ENCODE measurements at regions not wholly inside any gene's neighbourhood (a gene's known extent, or its start where the extent isn't known, plus 50 kb on each side); places are given as distances from the start of the nearest gene placed in this dataset.

- TF ChIP-seq, protein P1, sequence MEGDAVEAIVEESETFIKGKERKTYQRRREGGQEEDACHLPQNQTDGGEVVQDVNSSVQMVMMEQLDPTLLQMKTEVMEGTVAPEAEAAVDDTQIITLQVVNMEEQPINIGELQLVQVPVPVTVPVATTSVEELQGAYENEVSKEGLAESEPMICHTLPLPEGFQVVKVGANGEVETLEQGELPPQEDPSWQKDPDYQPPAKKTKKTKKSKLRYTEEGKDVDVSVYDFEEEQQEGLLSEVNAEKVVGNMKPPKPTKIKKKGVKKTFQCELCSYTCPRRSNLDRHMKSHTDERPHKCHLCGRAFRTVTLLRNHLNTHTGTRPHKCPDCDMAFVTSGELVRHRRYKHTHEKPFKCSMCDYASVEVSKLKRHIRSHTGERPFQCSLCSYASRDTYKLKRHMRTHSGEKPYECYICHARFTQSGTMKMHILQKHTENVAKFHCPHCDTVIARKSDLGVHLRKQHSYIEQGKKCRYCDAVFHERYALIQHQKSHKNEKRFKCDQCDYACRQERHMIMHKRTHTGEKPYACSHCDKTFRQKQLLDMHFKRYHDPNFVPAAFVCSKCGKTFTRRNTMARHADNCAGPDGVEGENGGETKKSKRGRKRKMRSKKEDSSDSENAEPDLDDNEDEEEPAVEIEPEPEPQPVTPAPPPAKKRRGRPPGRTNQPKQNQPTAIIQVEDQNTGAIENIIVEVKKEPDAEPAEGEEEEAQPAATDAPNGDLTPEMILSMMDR (IDR thresholded peaks at IDR 0.05; ENCODE audit: low read depth, low read length, missing input control), result no peak
- TF ChIP-seq ZBTB33 (IDR thresholded peaks at IDR 0.05) (no peak), SP1 (IDR thresholded peaks at IDR 0.05) (no peak), YY1 (IDR thresholded peaks at IDR 0.05) (no peak), RAD21 (IDR thresholded peaks at IDR 0.05) (no peak), GABPA (IDR thresholded peaks at IDR 0.05 in 1 of 2, conservative IDR thresholded peaks at IDR 0.05 in 1 of 2) (no peak), TAF1 (conservative IDR thresholded peaks at IDR 0.05) (no peak), MAX (IDR thresholded peaks at IDR 0.05) (no peak)
- TF ChIP-seq, protein P2, sequence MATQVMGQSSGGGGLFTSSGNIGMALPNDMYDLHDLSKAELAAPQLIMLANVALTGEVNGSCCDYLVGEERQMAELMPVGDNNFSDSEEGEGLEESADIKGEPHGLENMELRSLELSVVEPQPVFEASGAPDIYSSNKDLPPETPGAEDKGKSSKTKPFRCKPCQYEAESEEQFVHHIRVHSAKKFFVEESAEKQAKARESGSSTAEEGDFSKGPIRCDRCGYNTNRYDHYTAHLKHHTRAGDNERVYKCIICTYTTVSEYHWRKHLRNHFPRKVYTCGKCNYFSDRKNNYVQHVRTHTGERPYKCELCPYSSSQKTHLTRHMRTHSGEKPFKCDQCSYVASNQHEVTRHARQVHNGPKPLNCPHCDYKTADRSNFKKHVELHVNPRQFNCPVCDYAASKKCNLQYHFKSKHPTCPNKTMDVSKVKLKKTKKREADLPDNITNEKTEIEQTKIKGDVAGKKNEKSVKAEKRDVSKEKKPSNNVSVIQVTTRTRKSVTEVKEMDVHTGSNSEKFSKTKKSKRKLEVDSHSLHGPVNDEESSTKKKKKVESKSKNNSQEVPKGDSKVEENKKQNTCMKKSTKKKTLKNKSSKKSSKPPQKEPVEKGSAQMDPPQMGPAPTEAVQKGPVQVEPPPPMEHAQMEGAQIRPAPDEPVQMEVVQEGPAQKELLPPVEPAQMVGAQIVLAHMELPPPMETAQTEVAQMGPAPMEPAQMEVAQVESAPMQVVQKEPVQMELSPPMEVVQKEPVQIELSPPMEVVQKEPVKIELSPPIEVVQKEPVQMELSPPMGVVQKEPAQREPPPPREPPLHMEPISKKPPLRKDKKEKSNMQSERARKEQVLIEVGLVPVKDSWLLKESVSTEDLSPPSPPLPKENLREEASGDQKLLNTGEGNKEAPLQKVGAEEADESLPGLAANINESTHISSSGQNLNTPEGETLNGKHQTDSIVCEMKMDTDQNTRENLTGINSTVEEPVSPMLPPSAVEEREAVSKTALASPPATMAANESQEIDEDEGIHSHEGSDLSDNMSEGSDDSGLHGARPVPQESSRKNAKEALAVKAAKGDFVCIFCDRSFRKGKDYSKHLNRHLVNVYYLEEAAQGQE (IDR thresholded peaks at IDR 0.05), result no peak
Observed at GRCh38 chr9:1698991-1699390, 316.2 kb upstream of the SMARCA2 start.

Measured in liver (tissue), 3 donors.